OCI-LY3 (cell line): ENCODE measurements at regions not wholly inside any gene's neighbourhood (a gene's known extent, or its start where the extent isn't known, plus 50 kb on each side); places are given as distances from the start of the nearest gene placed in this dataset.
"Not testable (repeated sequence)": the region's sequence is repeated elsewhere in the genome, so short reads cannot be mapped to it uniquely, and the experiment has no call there.

Experiments
- H2AFZ ChIP-seq: fragments of 200-600, 300-600 bp; shearing (Covaris generic); 2 replicates; pipeline ENCODE4 v1.6.0; 2014; ENCODE audit warnings: antibody characterized with exemption, low read depth, low read length
- H3K27ac ChIP-seq: fragments of 200-600, 300-600 bp; sonication (generic); 2 replicates; pipeline ENCODE4 v1.5.1; 2014; ENCODE audit warnings: mild to moderate bottlenecking, low read length, moderate library complexity, mixed read lengths
- H3K27me3 ChIP-seq: fragments of 200-600, 300-600 bp; sonication (generic); 2 replicates; pipeline ENCODE4 v1.6.1; 2014; ENCODE audit warnings: low read depth, low read length, mixed read lengths
- H3K36me3 ChIP-seq: fragments of 200-600, 300-600 bp; sonication (generic); replicated peaks from 2 replicates; pipeline ENCODE3; 2014; ENCODE audit warnings: low read depth, low read length, mixed read lengths
- H3K4me1 ChIP-seq: fragments of 300-600, 200-600 bp; sonication (generic); 2 replicates; pipeline ENCODE4 v1.6.1; 2014; ENCODE audit warnings: low read length, mixed read lengths
- H3K4me2 ChIP-seq: fragments of 200-600, 300-600 bp; sonication (generic); 2 replicates; pipeline ENCODE4 v1.6.1; 2014; ENCODE audit warnings: low read length, mixed read lengths
- H3K4me3 ChIP-seq: fragments of 300-600, 200-600 bp; sonication (generic); 2 replicates; pipeline ENCODE4 v1.5.1; 2014; ENCODE audit warnings: antibody characterized with exemption, mild to moderate bottlenecking, low read length, moderate library complexity
- H3K79me2 ChIP-seq: fragments of 300-600, 200-600 bp; shearing (Covaris generic); 2 replicates; pipeline ENCODE4 v1.6.1; 2014; ENCODE audit warnings: mild to moderate bottlenecking, low read length, mixed read lengths
- H3K9ac ChIP-seq: fragments of 300-600, 200-600 bp; shearing (Covaris generic); 2 replicates; pipeline ENCODE4 v1.6.0; 2014; ENCODE audit warnings: mild to moderate bottlenecking, low read length, moderate library complexity
- H3K9me3 ChIP-seq: fragments of 200-600, 300-600 bp; shearing (Covaris generic); 2 replicates; pipeline ENCODE4 v1.6.1; 2014; ENCODE audit warnings: low read length, mixed read lengths; ENCODE audit not compliant: insufficient read depth
- H4K20me1 ChIP-seq: fragments of 200-600, 300-600 bp; sonication (generic); 2 replicates; pipeline ENCODE4 v1.6.1; 2016; ENCODE audit warnings: low read length, mixed read lengths; ENCODE audit not compliant: insufficient read depth
- CTCF ChIP-seq: fragments of 200-600, 300-600 bp; sonication (generic); IDR thresholded peaks from 2 replicates; pipeline ENCODE4 v1.5.1; 2014; ENCODE audit warnings: antibody characterized with exemption, low read length, low read depth
- EZH2phosphoT487 ChIP-seq: fragments of 200-600 bp; shearing (Covaris generic); IDR thresholded peaks from 2 replicates; pipeline ENCODE4 v1.6.1; 2018; ENCODE audit warnings: antibody characterized with exemption, mixed run types, low read depth

GRCh38 chr5:72645064-72645846 is 138.0 kb upstream of the ZNF366 start:
- H3K79me2 ChIP-seq = no peaks in the 10 kb centered on the region
- no peaks in the 10 kb centered on the region for H4K20me1 ChIP-seq
- H3K27ac ChIP-seq = no peak overlapping the region
- H3K9me3 ChIP-seq = no peaks in the 10 kb centered on the region
- no peak overlapping the region for H3K4me2 ChIP-seq
- no peaks in the 10 kb centered on the region for H3K4me1 ChIP-seq
- TF ChIP-seq EZH2phosphoT487 (no peak), CTCF (no peak)
- H3K27me3 ChIP-seq = no peaks in the 10 kb centered on the region
- H3K36me3 ChIP-seq = no peaks in the 10 kb centered on the region
- H3K9ac ChIP-seq = no peak overlapping the region
- no peak overlapping the region for H2AFZ ChIP-seq
- H3K4me3 ChIP-seq = no peak overlapping the region

- Histone ChIP-seq H3K4me2 (no peak overlapping the region), H3K9me3 (no peaks in the 10 kb centered on the region), H3K36me3 (no peaks in the 10 kb centered on the region), H3K4me3 (no peak overlapping the region), H3K79me2 (no peaks in the 10 kb centered on the region), H4K20me1 (no peaks in the 10 kb centered on the region), H3K4me1 (no peaks in the 10 kb centered on the region), H3K27me3 (no peaks in the 10 kb centered on the region), H3K9ac (no peak overlapping the region), H3K27ac (no peak overlapping the region), H2AFZ (no peak overlapping the region)
- TF ChIP-seq EZH2phosphoT487 (no peak), CTCF (no peak)
Measured at GRCh38 chr5:72644296-72644695, 137.1 kb upstream of the ZNF366 start.

- no peaks in the 10 kb centered on the region for H4K20me1 ChIP-seq
Measured at GRCh38 chr5:72641164-72641563, 134.0 kb upstream of the ZNF366 start.

GRCh38 chr5:72637058-72637457 is 129.8 kb upstream of the ZNF366 start:
- Histone ChIP-seq H3K27ac (no peak overlapping the region), H3K79me2 (no peaks in the 10 kb centered on the region), H3K9ac (no peak overlapping the region), H3K4me3 (no peak overlapping the region), H3K4me1 (no peaks in the 10 kb centered on the region), H3K4me2 (no peak overlapping the region), H3K36me3 (no peaks in the 10 kb centered on the region), H4K20me1 (no peaks in the 10 kb centered on the region), H3K27me3 (no peaks in the 10 kb centered on the region), H2AFZ (no peak overlapping the region), H3K9me3 (no peaks in the 10 kb centered on the region)
- no peak for TF ChIP-seq CTCF
- TF ChIP-seq EZH2phosphoT487 = no peak

More at GRCh38 chr5:72641164-72641563, 134.0 kb upstream of the ZNF366 start:
- Histone ChIP-seq H3K27me3 (no peaks in the 10 kb centered on the region), H3K4me3 (no peak overlapping the region), H2AFZ (no peak overlapping the region), H3K4me2 (no peak overlapping the region), H3K36me3 (no peaks in the 10 kb centered on the region), H3K79me2 (no peaks in the 10 kb centered on the region), H3K4me1 (no peaks in the 10 kb centered on the region), H3K9ac (no peak overlapping the region), H3K27ac (no peak overlapping the region), H3K9me3 (no peaks in the 10 kb centered on the region)
- TF ChIP-seq CTCF = no peak
- no peak for TF ChIP-seq EZH2phosphoT487

GRCh38 chr5:72636565-72636964 is 129.4 kb upstream of the ZNF366 start:
- H3K4me3 ChIP-seq, H3K4me2 ChIP-seq, H4K20me1 ChIP-seq, H3K9me3 ChIP-seq, H3K36me3 ChIP-seq, H3K79me2 ChIP-seq, H3K27ac ChIP-seq, H3K4me1 ChIP-seq, H3K27me3 ChIP-seq, H3K9ac ChIP-seq, H2AFZ ChIP-seq: not testable (repeated sequence)
